Nucleus accumbens (tissue), 56 donors: ENCODE measurements at regions not wholly inside any gene's neighbourhood (a gene's known extent, or its start where the extent isn't known, plus 50 kb on each side); places are given as distances from the start of the nearest gene placed in this dataset.
A peak's percentile ranks its signal among the peaks of the same experiment; 100 is the strongest.
"Not testable (repeated sequence)": the region's sequence is repeated elsewhere in the genome, so short reads cannot be mapped to it uniquely, and the experiment has no call there.

Experiments
- DNase-seq, 56 donors: peaks; one replicate each; lab custom pipeline; 2025; lab: John Stamatoyannopoulos, UW

DNA sequence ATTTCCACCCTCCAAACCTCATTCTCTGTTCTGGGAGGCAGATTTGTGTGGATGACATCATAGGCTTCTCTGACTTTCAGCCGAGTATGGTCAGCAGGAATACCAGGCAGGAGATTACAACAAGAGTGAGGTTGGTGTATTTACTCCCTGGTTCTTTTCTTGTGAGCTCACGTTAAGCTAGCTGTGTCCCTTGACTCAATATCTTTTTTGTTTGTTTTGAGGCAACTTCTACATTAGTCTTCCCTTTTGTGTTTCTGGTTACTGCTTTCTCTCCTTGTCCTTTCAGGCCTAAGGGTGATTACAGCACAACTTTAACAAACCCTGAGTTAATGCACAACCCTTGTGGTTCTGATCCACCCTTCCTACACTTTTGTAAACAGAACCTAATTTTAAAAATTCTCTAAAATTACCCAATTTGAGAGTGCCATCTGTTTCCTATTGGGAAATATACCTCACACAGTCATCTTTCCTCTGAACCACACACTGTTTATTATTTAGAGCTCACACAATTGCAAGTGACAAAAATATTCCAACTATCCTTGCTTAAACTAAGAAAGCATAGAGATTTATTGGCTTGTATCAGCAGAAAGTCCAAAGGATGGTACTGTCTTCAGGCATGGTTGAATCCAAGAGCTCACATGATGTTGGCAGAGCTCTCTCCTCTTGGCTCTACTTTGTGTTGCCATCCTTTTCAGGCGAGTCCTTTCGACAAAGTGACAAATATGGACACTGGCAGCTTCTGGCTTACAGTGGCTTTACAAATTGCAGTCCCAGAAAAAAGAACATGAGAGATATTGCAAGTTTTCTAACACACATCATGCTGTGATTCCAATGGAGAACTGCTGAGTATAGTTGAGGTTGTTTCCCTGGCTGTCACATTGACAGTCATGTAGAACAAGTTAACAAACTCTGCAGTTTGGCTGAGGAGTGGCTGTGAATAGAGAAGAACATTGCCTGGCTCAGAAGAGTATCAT lies 150.5 kb upstream of the DDIT4L start:
- DNase-seq, result no peak

DNA sequence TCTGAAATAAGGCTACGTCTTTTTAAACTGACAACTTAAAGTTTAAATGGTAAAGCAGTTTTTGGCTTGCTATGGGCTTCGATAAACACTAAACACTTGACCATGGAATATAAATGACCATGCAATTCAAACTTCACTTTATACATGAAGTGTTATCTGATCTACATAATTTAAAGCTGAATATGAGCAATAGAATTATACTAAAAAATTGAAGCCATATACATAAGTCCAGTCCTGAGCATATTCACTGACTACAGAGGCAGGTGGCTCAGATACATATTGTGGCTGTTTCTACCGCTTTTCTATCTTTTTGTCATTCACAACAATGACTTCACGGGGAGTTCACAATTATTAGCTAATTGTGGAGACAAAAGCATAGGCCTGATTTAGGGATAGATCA lies 149.6 kb upstream of the DDIT4L start:
- no peak for DNase-seq

DNA sequence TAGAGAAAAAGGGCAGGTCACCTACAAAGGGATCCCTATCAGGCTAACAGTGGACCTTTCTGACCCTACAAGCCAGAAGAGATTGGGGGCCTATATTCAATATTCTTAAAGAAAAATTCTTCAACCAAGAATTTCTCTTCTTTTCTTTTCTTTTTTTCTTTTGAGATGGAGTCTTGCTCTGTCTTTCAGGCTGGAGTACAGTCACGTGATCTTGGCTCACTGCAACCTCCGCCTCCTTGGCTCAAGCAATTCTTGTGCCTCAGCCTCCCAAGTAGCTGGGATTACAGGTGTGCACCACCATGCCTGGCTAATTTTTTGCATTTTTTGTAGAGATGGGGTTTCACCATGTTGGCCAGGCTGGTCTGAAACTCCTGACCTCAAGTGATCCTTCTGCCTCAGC lies 143.2 kb upstream of the DDIT4L start:
- not testable (repeated sequence) for DNase-seq

DNA sequence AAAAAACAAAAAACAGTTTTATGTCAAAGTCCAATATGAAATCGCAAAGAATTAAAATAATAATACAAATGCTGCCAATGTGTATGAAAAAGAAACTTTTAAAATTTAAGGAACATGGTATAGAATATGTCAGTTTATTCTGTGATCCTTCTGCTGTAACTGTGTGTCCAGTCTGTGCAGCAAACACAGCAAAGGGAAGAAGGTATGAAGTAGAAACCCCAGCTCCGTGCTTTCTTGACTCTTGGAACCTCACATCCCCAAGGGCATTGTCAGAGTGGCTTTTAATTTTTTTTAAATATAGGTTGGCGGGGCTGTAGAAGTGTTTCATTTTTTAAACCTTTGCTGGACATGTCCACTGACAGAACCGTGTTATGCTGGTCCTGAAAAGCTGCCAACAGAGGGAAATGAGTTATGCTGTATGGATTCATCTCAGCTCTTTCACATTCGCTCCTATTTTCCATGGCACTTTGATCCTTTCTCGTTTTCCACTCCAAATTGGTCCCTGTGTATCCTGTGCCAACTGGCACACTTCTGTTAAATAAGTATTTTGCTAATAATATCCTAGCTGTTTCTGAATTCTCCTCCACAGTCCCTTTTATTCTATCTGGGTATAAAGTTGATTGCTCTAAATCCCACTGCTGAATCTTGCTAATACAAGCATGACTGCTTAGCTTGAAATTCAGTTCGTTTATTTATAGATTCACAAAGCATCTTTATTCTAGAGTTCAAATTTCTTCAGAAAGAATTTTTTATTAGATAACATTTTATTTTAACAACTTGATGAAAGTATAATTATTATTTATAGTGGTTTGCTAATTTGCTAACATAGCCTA lies 127.0 kb upstream of the DDIT4L start:
- DNase-seq, result peak in 1 of 56 donors; percentile 5

DNA sequence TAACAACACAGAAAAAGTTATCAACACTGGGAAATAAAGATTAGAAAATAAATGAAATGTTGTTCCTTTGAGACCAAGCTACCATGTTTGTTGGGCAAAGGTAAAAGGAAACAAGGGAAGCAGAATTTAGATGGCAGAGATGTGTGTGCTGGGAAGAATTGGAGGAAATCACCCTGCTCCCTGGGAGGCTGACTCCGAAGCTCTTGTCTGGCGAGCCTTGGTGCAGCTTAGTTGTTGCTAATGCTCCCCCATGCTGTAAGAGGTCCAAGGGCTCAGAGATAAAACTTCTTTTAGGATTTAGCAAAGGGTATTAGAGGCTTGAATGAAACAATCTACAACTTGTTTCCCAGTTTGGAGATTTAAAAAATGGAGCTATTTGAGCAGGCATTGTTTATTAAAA lies 123.8 kb upstream of the DDIT4L start:
- no peak for DNase-seq

DNA sequence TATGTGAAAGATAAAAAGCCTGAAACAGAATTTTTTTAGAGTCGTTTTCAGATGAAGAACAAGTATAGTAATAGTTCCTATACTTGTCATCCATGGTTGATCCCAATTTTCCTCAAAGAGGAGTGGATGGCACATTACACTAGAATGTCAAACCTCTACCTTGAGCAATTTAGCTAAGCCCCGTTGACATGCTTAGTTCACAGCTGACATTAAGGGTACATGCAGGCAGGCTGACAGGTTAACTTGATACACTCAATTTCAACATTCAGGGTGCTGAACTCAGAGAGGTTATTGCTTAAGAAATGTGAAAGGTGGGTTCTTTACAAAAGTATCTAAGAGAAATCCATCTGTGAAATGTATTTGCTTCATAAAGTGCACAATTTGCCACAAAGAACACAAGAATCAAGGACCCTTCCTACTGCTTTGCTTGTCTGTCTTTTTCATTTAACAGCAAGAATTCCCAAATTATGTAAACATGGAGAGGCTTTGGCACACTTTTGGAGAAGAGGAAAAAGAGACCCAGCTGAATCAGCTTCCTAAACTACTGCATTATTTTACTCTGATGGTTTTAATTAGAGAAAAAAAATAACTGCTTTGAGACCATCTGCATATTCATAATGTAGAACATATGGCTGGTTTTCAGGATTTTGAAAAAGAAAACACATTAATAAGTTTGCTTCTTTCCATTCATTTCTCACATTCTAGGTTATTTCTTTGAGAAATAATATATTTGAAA lies 122.5 kb upstream of the DDIT4L start:
- no peak for DNase-seq

DNA sequence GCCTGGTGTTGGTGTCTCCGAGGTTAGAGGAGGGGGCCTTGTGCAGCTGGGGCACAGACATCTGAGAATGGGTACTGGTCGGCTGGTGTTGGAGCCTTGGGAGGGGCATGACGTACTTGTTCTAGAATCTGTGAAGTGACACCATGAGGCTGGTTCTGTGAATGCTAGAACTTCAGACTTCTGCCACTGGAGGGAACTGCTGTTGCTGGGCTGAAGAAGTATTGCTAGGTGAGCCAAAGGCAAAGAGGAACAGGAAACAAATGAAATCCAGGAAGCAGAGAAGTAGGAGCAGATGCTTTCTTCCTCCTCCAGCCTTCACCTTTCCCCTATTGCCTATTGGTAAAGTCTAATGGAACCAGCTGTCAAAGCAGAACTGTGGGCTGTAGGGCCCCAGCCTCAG lies 120.9 kb upstream of the DDIT4L start:
- no peak for DNase-seq

DNA sequence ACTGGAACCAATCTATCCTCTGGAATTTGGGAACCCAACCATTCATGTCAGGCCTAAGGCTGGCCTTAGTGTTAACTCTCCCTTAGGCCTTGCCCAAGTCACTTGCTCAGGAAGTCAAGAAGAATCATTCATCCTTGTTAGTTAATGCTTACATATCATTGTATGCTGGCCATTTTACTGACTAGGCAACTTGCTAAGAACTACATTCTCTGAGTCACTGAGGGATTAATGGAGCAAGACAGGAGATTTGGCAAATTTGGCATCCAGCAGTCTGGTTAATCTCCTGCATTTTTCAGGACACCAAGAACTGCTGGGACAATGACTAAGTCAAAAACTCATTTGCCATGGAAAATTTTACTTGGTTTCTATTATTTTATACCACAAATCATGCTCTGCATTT lies 115.8 kb upstream of the DDIT4L start:
- no peak for DNase-seq

DNA sequence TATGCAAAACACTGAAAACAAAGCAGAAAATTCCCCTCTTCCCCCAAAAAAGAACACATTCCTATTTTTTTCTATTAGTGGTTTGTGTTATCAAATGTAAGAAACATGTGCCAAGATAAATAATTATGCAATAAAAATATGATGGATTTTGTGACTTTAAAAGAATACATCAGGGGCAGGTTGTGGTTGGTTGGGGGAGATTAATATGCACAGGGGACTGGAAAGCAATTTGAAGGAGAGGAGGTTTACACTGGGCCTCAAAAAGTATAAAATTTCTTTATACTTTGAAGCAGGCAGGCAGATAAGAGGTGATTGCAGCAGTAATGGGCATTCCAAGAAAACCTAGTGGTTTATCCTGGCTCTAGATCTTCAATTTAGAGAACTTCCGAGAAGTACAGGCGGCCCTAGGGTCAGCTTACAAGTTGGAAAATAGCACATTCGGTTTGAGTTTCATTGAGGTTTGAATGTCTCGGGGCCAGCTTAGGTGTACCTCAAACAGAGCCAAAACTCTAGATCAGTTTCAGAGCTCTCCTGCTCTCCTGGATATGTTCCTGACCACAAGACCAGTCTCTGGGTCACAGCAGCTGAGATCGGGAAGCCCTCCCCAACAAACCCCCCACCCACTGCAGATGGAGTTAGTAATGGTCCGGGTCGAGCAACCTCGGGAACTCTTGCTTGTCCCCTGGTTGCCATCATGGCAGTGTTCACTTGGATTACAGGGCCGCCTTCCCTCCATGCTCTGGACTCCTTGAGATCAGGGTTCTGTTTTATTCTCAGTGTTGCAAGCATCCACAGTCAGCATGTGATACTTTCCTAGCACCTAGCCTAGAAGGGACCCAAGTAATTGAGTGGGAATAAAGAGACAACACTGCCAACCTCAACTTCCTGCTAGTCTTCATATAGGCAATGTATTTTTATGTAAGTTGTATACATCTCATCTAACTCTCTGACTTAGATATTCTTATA lies 112.1 kb upstream of the DDIT4L start:
- no peak for DNase-seq

DNA sequence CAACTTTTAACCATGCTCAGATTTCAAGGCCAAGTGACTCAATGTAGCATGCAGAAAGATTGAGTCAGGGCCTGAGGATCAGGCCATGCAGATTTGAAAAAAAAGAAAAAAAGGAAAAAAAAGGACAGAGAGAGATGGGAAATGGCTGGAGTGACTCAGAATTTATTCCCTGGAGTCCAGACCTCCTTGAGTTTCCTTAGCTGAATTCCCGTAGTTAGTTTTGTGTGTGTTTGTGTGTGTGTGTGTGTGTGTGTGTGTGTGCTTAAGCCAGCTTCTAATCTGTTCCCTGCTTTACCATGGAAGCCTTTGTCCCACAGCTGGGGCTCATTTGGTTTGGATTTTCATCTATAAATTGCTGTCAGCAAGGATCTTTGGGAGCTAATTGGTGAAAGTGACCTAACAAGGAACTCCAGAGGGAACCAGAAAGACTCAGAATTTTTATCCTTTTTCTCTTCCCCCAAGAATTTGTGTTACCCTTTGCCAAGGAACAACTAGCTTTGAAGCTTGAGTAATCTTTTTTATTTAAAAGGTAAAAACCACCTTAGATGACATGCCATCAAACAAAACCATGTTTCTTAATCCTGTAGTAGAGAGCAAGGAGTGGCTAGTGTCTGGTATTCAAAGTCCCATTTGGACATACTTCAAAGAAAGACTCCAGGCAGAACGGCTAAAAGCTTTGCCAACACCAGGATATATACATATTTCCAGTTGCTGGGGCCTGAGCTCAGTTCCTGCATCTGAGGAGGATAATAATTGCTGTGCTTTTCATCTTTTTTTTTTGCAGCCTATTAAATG lies 109.0 kb upstream of the DDIT4L start:
- no peak for DNase-seq

DNA sequence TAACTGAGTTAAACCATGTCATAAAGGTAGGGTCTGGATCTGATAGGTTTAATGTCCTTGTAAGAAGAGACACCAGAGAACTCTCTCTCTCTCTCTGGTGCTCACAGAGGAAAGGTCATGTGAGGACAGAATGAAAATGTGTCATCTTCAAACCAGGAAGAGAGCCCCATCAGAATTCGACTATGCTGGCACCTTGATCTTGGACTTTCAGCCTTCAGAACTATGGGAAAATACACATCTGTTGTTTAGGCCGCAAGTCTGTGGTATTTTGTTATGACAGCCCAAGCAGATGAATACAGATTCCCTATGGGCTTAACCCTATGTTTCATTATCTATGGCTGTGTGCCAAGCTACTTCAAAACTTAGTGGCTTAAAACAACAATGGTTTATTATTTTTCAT lies 105.5 kb upstream of the DDIT4L start:
- DNase-seq, result no peak

DNA sequence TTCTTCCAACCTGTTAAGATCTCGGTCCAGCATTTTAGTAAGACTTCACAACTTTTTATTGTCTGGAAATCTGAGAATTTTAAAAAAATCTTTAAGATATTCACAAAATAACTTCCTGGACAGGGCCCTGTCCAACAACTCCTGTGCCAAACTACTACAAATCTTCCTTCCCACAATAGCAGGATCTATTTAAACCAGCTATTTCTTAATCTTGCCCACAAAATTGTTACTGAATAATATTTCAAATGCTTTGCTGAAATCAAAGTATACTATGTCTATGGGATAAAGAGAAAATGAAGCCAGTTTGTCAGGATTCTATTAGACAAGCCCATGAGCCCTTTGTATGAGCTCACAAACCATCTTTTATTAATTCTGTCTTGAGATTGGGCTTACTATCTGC lies 104.1 kb upstream of the DDIT4L start:
- DNase-seq, result no peak

DNA sequence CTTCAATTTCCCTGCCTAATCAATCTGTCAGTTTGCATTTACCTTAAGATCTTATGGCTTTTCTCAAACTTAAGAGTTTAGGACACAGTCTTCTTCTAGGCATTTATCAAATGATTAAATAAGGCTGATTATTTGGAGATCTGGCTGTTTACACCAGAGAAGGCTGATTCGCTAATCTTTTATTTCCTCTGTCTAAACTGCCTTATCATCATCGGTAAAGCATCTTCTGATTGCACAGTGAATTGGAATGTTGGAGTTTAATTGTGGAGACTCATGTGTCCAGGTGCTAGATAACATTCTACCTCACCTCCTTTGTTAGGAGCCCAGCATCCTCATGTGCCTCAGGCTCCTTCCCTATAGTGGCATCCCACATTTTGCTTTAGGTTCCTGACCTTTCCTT lies 100.3 kb upstream of the DDIT4L start:
- no peak for DNase-seq

DNA sequence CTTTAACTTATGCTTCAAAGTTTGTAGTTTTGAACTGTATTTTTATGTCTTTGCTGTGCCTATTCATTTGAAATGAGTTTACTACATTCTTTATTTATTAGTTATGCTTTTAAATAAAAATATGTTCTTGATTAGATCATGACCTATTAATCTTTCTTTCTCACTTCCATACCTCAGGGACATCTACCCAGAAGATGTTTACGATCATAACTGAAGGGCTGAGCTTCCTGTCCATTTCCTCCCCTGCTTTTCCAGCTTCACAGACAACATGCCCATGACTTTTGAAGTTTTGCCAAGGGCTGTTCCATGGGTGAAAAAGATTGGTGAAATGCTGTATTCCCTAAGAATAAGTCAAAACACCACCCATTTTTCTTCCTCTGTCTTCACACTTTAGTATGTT lies 99.7 kb upstream of the DDIT4L start:
- DNase-seq, result no peak

DNA sequence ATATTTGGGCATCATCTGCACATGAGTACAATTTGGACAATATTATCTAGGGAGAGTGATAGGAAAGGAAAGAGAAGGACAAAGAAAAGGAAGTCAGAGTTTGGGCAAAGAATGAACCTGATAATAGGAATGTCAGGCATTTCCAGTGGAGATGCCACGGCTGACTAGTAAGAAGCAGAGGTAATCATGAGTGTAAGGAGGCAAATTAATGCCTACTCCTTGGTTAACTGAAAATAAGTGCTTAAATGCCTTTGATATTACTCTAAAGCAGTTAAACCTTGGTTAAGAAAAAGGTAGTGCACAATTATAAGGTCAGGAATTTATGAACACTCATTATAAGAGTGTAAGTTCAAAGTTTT lies 99.2 kb upstream of the DDIT4L start:
- no peak for DNase-seq

DNA sequence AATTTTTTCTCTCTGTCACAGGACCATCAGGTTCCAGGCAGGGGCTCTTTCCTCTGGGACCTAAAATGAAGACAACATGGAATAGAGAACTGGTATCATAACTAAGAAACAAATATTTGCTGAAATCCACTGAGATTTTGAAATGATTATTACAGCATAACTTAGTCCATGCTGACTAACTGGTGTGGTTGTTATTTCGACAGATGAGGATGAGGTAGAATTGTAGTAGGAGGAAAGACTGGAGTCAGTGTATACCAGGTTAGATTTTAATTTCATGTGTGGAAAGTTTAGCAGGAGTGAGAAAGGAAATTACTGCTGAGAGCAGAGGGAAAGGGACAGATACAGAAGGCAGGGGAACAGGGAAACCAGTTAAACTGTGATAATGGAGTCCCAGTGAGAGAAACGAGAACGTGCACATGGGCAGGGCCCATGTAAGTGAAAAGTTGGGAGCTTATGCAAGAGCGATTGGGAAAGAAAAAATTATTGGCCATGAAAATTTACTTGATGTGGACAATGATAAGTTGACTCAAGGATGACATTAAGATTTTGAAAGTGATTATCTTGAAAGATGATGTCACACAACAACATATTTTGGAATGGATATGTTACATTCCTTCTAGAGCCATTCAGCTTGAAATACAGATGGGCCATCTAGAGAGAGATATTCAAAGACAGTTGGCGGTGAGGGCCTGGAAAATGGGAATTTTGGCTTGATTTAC lies 98.7 kb upstream of the DDIT4L start:
- DNase-seq, result no peak

DNA sequence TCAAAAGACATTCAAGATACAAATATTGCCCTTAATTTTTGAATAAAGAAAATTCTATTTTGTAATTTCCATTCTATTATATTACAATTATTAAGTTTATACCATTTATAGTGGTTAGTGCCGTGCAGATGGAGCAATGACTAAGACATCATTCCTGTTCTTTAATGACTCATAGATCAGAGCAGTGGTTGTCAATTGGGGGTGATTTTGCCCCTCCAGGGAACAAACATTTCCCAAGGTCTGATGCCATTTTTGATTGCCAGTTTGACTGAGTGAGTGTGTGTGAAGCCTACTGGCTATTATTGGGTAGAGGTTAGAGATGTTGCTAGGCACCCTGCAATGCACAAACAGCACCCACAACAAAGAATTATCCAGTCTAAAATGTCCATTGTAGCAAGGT lies 97.9 kb upstream of the DDIT4L start:
- DNase-seq, result no peak

DNA sequence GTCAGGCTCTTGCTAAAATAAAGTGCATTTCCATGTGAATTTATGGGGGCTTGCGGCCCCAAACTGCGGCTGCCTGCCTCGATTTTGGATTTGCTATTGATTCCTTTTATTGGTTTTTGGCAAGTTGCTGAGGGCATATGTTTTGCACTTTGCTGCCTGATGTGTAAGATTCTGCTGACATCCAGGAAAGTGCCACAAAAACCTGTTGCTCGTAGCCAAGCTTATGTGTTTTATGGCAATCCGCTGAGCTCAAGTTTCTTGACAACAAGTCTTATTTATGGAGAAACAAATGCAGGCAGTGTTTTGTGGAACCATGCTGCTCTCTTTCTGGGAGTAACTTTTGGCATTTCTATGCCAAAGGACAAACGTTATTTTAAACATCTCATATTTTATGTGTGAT lies 97.3 kb upstream of the DDIT4L start:
- DNase-seq, result no peak
